HFF-Myc (cell line): ENCODE measurements at regions not wholly inside any gene's neighbourhood (a gene's known extent, or its start where the extent isn't known, plus 50 kb on each side); places are given as distances from the start of the nearest gene placed in this dataset.

Experiments used
- DNase-seq: peaks from one replicate; pipeline ENCODE4 v3.0.0-alpha.2; 2011; ENCODE audit warnings: low read depth; ENCODE audit errors: extremely low read depth
- H3K4me3 ChIP-seq: replicated peaks from 2 replicates; pipeline ENCODE4 v1.5.1; 2011; ENCODE audit warnings: low read depth, mild to moderate bottlenecking, control low read depth, low read length
- CTCF ChIP-seq: IDR thresholded peaks from 2 replicates; pipeline ENCODE4 v1.5.1; 2012; ENCODE audit warnings: mild to moderate bottlenecking, low read depth, low read length, control low read depth; ENCODE audit errors: missing control alignments

DNA sequence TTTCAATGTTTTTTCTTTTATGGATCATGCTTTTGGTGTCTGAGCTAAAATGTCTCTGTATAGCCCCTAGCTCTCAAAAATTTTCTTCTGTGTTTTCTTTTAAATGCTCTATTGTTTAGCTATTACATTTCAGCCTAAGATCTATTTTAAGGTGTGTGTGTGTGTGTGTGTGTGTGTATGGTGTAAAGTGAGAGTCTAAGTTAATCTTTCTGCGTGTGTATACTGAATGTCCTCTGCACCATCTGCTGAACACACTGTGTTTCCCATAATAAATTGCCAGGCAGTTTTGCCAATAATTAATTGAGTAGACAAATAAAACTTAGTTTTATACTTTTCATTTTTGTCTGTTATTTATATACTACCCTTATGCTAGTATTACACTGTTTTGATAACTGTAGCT lies 2096.3 kb upstream of the C9orf72 start:
- DNase-seq, result no peak
- no peak overlapping the region for H3K4me3 ChIP-seq
- no peak for TF ChIP-seq CTCF

- no peak for TF ChIP-seq CTCF
- DNase-seq, result no peak
- H3K4me3 ChIP-seq, result no peak overlapping the region
Measured at GRCh38 chr9:29685531-29685930, 2112.2 kb upstream of the C9orf72 start.

DNA sequence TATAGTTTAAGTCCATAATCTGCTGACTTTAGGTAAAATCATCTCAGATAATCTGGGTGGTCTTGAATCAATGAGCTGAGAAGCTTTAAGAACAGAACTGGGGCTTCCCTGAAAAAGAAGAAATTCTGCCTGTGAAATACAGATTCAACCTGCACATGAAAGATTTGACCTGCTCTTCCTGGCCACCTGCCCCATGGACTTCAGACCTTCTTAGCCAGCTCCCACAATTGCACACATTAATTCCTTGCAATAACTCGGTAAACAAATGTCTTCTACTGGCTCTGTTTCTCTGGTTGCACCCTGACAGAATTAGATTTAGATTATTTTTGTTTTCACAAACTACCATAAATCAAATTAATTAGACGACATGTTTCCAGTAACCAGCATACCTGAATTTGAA lies 2117.9 kb upstream of the C9orf72 start:
- DNase-seq, result no peak
- no peak overlapping the region for H3K4me3 ChIP-seq
- TF ChIP-seq CTCF, result no peak

GRCh38 chr9:29691758-29692407 lies 2118.6 kb upstream of the C9orf72 start:
- TF ChIP-seq CTCF, result no peak

DNA sequence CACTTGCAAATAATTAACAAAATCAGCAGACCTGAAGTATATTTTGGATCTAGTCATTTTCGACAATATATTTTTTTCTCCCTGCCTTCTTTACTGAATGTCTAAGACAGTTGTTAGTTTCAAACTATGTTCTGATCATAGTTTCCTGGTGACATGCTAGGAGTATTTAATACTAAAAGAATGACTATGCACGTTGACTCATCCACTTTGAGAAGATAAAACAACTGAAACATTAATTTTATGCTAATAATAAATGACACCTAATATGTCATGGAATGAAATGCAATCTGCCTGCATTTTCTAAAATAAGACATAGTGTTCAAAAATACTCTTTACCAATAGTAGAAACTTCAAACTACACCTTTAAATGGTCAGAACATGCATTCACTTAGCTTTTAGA lies 2123.7 kb upstream of the C9orf72 start:
- no peak for TF ChIP-seq CTCF
- DNase-seq, result no peak
- no peak overlapping the region for H3K4me3 ChIP-seq

More at GRCh38 chr9:29691758-29692407, 2118.6 kb upstream of the C9orf72 start:
- no peak overlapping the region for H3K4me3 ChIP-seq
- DNase-seq, result no peak

- no peak for DNase-seq
- TF ChIP-seq CTCF, result no peak
- no peak overlapping the region for H3K4me3 ChIP-seq
Measured at GRCh38 chr9:29701559-29701958, 2128.3 kb upstream of the C9orf72 start.

GRCh38 chr9:29701971-29702370 lies 2128.7 kb upstream of the C9orf72 start:
- DNase-seq, result no peak
- no peak for TF ChIP-seq CTCF
- no peak overlapping the region for H3K4me3 ChIP-seq
